Lung (tissue), 11 donors: ENCODE measurements at regions not wholly inside any gene's neighbourhood (a gene's known extent, or its start where the extent isn't known, plus 50 kb on each side); places are given as distances from the start of the nearest gene placed in this dataset.

ENCODE experiments used
- ATAC-seq: fragments of 200-7000 bp; cut with Tn5 transposase; one replicate; pipeline ENCODE4 v1.9.1; 2020; ENCODE audit warnings: moderate number of reproducible peaks; ENCODE audit not compliant: insufficient read depth, low FRiP score
- DNase-seq, 3 donors: peaks; one replicate each; pipeline ENCODE4 v3.0.0-alpha.2; 2013 to 2017
- H3K27ac ChIP-seq, 2 donors: one replicate each; pipeline ENCODE4 v1.5.1; 2013; ENCODE audit warnings: mild to moderate bottlenecking in 2 of 2, moderate library complexity in 2 of 2, control low read depth in 1 of 2, inconsistent platforms in 1 of 2, low read depth in 1 of 2, low read length in 1 of 2
- H3K27me3 ChIP-seq, 3 donors: one replicate each; pipeline ENCODE4 v1.5.1; 2013; ENCODE audit warnings: low read length in 2 of 3; ENCODE audit not compliant: control insufficient read depth in 3 of 3, insufficient read depth in 3 of 3
- H3K36me3 ChIP-seq, 4 donors: one replicate each; pipeline ENCODE4 v1.5.1; 2013; ENCODE audit warnings: low read length in 4 of 4, mild to moderate bottlenecking in 1 of 4, moderate library complexity in 1 of 4; ENCODE audit not compliant: control insufficient read depth in 4 of 4, insufficient read depth in 4 of 4
- H3K4me1 ChIP-seq, 5 donors: one replicate each; pipeline ENCODE4 v1.5.1; 2013; ENCODE audit warnings: low read length in 5 of 5, mild to moderate bottlenecking in 2 of 5, moderate library complexity in 1 of 5; ENCODE audit not compliant: control insufficient read depth in 5 of 5, insufficient read depth in 5 of 5
- H3K4me3 ChIP-seq: one replicate; pipeline ENCODE4 v1.5.1; 2013; ENCODE audit warnings: mild to moderate bottlenecking, control low read depth, moderate library complexity
- H3K9ac ChIP-seq, 2 donors: one replicate each; pipeline ENCODE4 v1.5.1; 2013; ENCODE audit warnings: low read length in 2 of 2, control low read depth in 1 of 2; ENCODE audit not compliant: insufficient read depth in 1 of 2
- H3K9me3 ChIP-seq, 4 donors: one replicate each; pipeline ENCODE4 v1.5.1; 2013; ENCODE audit warnings: low read length in 3 of 4, mild to moderate bottlenecking in 1 of 4, moderate library complexity in 1 of 4; ENCODE audit not compliant: control insufficient read depth in 4 of 4, insufficient read depth in 3 of 4
- WGBS, 2 donors: extraction: QIAGEN DNeasy Blood & Tissue Kit; methylation state at CpG; one replicate each; pipeline ENCODE4 v1.1.7; 2013; 5-methylcytosine and 5-hydroxymethylcytosine counted together
- TF ChIP-seq, protein P1 (sequence below): IDR thresholded peaks from 2 replicates; pipeline ENCODE4 v1.5.1; 2012; ENCODE audit warnings: mild to moderate bottlenecking; ENCODE audit errors: control extremely low read depth, extremely low read depth
- donor health status: control.
- donor health status: control.
- donor health status: Bipolar disorder and iron deficiency.
- donor health status: healthy.
- donor health status: DM: yes; HTN: yes; CAD: no.

GRCh38 chrX:137430301-137430700, 135.6 kb upstream of the ZIC3 start:
- Histone ChIP-seq H3K9ac (no peak overlapping the region), H3K27ac (no peak overlapping the region), H3K4me1 (peaks cover 0 to 8% (median 0%) of the 10 kb centered on the region in 5 donors), H3K4me3 (no peak overlapping the region), H3K27me3 (peaks cover 0 to 48% (median 33%) of the 10 kb centered on the region in 3 donors), H3K9me3 (peaks cover 0 to 5% (median 0%) of the 10 kb centered on the region in 4 donors), H3K36me3 (no peaks in the 10 kb centered on the region)
- ATAC-seq (no peak), DNase-seq (no peak)
- TF ChIP-seq, protein P1, sequence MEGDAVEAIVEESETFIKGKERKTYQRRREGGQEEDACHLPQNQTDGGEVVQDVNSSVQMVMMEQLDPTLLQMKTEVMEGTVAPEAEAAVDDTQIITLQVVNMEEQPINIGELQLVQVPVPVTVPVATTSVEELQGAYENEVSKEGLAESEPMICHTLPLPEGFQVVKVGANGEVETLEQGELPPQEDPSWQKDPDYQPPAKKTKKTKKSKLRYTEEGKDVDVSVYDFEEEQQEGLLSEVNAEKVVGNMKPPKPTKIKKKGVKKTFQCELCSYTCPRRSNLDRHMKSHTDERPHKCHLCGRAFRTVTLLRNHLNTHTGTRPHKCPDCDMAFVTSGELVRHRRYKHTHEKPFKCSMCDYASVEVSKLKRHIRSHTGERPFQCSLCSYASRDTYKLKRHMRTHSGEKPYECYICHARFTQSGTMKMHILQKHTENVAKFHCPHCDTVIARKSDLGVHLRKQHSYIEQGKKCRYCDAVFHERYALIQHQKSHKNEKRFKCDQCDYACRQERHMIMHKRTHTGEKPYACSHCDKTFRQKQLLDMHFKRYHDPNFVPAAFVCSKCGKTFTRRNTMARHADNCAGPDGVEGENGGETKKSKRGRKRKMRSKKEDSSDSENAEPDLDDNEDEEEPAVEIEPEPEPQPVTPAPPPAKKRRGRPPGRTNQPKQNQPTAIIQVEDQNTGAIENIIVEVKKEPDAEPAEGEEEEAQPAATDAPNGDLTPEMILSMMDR, result no peak
- WGBS, 2 donors, result 11 to 20% methylated on average over 9 to 17 of the region's 17 CpGs

GRCh38 chrX:137428766-137429591, 136.9 kb upstream of the ZIC3 start:
- no peak overlapping the region for H3K9ac ChIP-seq
- ATAC-seq (no peak), DNase-seq (peak in 2 of 3 donors; percentile 0 to 16)
- WGBS, 2 donors, result 3 to 28% methylated on average over 35 to 44 of the region's 44 CpGs
- no peak overlapping the region for H3K4me3 ChIP-seq
- peaks cover 0 to 8% (median 0%) of the 10 kb centered on the region in 5 donors for H3K4me1 ChIP-seq
- no peak overlapping the region for H3K27ac ChIP-seq
- H3K36me3 ChIP-seq, result no peaks in the 10 kb centered on the region
- peaks cover 0 to 60% (median 44%) of the 10 kb centered on the region in 3 donors for H3K27me3 ChIP-seq
- H3K9me3 ChIP-seq, result peaks cover 0 to 7% (median 0%) of the 10 kb centered on the region in 4 donors
- TF ChIP-seq, protein P1, result no peak

DNA sequence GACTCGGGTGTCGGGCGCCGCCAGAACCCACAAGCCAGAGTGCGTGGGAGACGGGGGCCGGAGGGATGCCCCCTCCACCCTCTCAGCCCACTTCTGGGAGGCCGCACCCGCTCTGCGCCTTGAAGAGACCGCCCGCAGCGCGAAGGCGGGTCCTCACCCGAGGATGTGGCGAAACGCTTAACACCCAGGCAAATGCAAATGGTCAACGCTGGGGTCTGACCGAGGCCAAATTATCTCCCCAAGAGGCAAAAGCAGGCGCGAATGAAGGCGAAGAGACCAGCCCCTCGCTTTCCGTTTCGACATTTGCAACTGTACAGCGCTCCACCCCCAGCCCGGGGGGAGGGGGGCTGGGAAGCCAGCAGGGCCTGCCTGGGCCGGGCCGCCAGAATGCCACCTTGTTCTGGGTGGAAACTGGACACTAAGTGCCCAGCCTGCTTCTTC, 137.7 kb upstream of the ZIC3 start:
- H3K9me3 ChIP-seq, result peaks cover 0 to 7% (median 0%) of the 10 kb centered on the region in 4 donors
- WGBS, 2 donors, result 0 to 29% methylated on average over 10 to 30 of the region's 30 CpGs
- DNase-seq (no peak), ATAC-seq (no peak)
- H3K27me3 ChIP-seq, result peaks cover 0 to 67% (median 52%) of the 10 kb centered on the region in 3 donors
- no peak overlapping the region for H3K9ac ChIP-seq
- H3K4me1 ChIP-seq, result peaks cover 0 to 8% (median 0%) of the 10 kb centered on the region in 5 donors
- H3K36me3 ChIP-seq, result no peaks in the 10 kb centered on the region
- no peak overlapping the region for H3K27ac ChIP-seq
- TF ChIP-seq, protein P1, result no peak
- no peak overlapping the region for H3K4me3 ChIP-seq
